NCI-H1694 treated with DMSO at 0.1 percent for 48 hours (cell line): ENCODE measurements at regions not wholly inside any gene's neighbourhood (a gene's known extent, or its start where the extent isn't known, plus 50 kb on each side); places are given as distances from the start of the nearest gene placed in this dataset.

Source experiments
- DNase-seq: peaks from one replicate; lab custom pipeline; 2025; lab: John Stamatoyannopoulos, UW

DNA sequence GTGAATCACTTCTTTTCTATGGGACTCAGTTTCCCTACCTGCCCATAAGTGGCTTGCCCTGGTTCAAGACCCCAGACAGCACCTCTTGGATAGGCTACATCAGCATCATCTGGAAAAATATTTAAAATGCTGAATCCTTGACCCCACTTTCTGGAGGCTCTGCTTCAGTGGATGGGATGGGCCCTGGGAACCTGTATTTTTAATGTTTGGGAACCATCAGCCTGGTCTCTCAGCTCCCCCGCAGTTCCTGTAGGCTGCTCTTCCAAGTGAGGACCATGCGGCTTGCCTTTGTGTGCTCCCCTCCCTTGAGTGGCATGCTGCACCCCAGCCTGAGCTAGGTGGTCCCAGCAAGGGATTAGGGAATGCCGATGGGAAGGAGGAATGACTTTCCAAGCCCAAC is 68.3 kb upstream of the CRHR1 start:
- DNase-seq: no peak

DNA sequence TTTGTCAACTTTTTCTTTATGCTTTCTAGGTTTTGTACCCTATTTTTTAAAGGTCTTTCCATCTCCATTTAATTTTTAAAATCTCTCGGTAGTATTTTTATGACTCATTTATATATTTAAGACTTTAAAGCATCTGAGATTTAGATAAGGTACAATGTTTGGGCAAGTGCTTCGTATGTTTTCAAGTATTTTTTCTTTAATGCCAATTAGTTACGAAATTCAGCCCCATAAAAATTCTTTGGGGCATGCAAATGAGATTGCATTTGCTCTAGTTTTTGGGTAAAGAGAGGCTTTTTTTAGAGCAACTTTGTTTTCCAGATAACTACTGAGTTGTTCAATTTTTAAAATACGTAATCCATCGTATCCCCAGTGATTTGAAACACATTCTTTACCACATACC is 65.3 kb upstream of the CRHR1 start:
- DNase-seq: no peak

DNA sequence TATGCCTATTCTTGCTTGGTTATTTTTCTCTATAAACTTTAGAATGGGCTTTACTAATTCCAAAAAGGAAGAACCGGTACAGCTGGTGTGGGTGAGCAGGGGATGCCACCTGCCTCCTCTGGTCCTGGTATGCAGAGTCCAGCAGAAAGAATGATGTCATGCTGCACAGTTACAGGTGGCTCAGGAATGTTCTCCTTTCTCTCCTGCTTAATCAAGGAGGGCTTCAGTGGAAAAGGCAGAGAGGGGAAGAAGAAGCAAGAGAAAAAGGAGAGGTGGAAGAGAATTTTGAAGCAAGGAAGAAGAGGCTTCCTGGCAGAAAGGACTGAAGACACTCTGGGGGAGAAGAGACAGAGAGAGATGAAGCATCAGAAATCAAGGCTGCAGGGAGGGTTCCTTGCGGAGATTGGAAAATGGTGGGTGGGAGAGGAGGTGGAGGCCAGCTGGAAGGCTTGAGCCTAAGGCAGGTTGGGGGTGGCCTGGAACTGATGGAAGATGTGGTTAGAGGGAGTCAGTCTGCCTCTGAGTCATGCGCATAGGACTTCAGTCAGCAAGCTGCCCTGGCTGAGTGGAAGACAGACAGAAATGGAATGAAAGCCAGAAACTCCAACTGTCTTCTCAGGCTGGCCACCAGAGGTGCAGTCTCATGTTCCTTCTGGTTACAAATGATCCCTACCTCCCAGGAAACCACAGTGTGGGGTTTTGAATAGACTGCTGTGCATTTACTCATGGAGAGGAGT is 64.6 kb upstream of the CRHR1 start:
- DNase-seq: peak; percentile 86

DNA sequence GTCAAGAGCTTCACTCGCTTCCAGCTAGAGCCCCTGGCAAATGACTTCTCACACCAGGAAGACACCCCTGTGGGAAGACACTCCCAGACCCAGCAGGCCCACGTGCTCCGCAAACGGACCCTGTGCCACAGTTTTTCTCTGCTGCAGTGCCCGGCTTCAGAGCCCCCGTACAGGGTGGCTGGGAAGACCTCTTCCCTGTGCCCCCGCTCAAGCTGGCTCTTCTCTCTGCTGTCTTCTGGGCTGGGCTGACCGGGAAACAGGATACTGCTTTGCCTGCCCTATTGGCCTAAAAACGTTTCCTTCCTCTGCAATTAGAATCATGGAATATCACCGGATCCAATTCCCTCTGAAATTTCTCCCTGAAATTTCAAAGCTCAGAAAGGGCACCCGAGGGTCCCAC is 63.7 kb upstream of the CRHR1 start:
- no peak for DNase-seq

DNA sequence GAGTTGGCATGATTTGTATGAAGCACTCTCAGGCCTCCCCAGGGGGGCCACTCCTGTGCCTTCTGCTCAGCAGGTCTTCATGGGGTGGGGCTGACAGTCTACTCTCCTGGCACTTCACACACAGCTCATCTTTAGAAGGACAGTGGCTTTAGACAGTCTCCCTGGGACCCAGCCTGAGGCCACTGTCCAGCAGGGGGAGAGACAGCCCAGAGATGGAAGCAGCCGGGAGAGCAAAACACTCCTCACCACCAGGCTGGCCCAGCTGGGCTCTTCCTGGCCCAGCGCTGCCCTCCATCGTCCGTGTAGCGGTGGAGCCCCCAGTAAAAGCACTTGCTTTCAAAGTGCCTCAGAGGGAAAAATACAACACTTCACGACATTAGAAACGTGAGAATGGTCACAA is 62.0 kb upstream of the CRHR1 start:
- DNase-seq: no peak

DNA sequence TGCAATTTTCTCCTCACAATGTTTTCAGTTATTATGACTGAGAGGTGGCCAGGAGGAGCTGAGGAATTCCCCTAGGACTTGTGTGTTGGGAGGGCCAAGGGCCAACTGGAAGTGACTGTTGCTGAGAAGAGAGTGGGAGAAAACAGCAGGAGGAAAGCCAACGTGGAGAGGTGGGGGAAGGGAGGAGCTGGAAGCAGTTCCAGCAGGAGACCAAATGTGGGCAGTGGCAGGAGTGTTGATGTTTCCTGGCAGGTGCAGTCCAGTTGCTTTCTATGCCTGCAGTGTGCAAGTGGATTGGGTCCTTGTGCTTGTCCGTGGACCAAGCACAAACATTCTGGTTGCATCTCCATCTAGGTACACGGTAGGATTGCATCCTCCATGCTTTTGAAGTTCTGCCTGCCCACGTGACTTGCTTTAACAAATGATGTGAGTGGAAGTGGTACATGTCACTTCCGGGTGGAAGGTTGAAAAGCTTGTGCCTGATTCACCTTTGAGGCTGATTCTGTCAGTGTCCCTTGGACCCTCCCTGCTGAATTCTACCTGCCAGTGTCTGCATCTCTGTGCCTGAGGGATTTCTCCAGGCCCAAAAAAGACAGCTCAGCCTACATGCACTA is 54.7 kb upstream of the CRHR1 start:
- DNase-seq: no peak

DNA sequence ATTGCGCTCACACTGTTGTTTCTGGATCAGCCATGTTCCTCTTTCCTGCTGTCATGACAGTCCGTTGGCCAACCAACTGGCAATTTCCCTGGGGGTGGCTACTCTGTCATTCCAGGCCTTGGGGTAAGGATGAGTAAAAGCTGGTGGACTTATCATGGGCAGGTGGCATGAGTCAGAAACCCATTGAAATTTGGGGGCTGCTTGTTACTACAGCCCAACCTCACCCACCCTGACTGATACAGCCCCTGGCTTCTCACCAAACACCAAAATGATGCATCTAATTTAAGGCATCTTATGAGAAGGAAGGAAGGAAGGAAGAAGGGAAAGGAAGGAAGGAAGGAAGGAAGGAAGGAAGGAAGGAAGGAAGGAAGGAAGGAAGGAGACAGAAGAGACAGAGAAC is 53.9 kb upstream of the CRHR1 start:
- DNase-seq: no peak

DNA sequence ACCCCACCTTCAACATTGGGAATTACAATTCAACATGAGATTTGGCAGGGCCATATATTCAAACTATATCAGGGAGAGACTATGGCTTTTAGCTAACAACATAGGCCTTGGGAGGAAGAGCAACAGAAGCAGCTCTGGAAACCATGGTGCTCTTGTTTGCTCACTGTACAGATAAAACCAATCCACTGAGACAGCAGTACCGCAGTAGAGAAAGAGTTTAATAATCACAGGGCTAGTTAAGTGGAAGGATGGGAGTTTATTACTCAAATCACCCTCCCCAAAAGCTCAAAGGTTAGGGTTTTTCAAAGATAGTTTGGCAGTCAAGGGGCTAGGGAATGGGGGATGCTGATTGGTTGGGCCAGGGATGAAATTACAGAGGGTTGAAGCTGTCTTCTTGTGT is 52.7 kb upstream of the CRHR1 start:
- DNase-seq: no peak

DNA sequence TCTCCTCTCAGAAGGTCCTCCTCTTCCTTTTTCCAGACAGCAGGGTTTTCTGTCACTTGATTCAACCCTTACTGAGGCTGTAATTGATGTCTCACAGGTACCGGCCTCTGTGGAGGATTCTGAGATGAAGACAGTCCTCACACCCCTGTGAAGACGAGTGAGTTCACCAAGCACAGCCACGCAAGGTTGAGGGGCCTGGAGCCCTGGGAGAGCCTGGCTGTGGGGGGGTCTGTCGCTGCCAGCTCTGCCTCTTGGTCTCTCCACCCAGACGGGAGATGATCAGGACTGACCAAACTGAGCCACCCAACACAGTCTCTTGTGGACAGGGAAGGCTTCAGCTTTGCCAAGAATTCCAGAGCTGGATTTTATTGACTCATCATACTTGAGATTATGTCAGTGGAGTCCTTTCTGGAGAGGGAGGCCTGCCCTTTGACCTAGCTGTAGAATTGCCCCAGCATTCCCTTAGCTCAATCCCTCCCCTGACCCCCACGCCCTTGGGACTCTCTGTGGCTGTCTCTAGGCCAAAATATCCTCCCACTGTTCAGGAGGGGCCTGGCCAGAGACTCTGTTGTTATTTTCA is 51.1 kb upstream of the CRHR1 start:
- no peak for DNase-seq

DNA sequence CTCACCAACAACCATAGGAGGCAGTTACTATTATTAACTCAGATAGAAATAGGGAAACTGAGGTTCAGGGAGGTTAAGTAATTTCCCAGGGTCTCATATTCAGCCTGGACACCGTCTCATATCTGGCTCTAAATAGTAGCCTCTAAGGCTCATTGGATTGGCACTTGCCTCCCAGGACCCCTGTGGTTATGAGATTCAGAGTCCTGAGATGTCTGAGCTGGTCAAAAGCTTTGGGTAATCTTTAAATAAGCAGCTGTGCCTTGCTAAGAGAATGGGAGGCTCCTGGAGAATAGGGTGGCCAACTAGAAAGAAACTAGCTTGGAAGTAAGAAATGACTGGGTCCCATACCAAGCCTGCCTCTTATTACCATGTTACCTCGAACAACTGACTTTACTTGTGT is 50.3 kb upstream of the CRHR1 start:
- DNase-seq: no peak
